SHP77 treated with DMSO at 0.1 percent for 48 hours (cell line): ENCODE measurements at regions not wholly inside any gene's neighbourhood (a gene's known extent, or its start where the extent isn't known, plus 50 kb on each side); places are given as distances from the start of the nearest gene placed in this dataset.
"Not testable (repeated sequence)": the region's sequence is repeated elsewhere in the genome, so short reads cannot be mapped to it uniquely, and the experiment has no call there.

Experiments used
- DNase-seq: peaks from one replicate; lab custom pipeline; 2025; lab: John Stamatoyannopoulos, UW

- DNase-seq: no peak
Observed at GRCh38 chr9:103407260-103407659, 412.1 kb downstream of the CYLC2 start.

GRCh38 chr9:103410059-103410458 lies 414.9 kb downstream of the CYLC2 start:
- no peak for DNase-seq

GRCh38 chr9:103427696-103428095 lies 432.6 kb downstream of the CYLC2 start:
- no peak for DNase-seq

- DNase-seq: no peak
Observed at GRCh38 chr9:103430469-103430868, 435.3 kb downstream of the CYLC2 start.

- no peak for DNase-seq
Observed at GRCh38 chr9:103431809-103432208, 436.7 kb downstream of the CYLC2 start.

- no peak for DNase-seq
Observed at GRCh38 chr9:103444176-103444575, 449.0 kb downstream of the CYLC2 start.

GRCh38 chr9:103458826-103459225 lies 463.7 kb downstream of the CYLC2 start:
- DNase-seq: no peak

- no peak for DNase-seq
Observed at GRCh38 chr9:103471241-103471640, 476.1 kb downstream of the CYLC2 start.

- DNase-seq: no peak
Observed at GRCh38 chr9:103474156-103474555, 479.0 kb downstream of the CYLC2 start.

- no peak for DNase-seq
Observed at GRCh38 chr9:103483471-103484096, 488.5 kb downstream of the CYLC2 start.

GRCh38 chr9:103485138-103485537 lies 490.0 kb downstream of the CYLC2 start:
- DNase-seq: no peak

GRCh38 chr9:103514767-103515166 lies 519.6 kb downstream of the CYLC2 start:
- DNase-seq: no peak

- DNase-seq: no peak
Observed at GRCh38 chr9:103522409-103522808, 527.3 kb downstream of the CYLC2 start.

GRCh38 chr9:103530934-103531333 lies 535.8 kb downstream of the CYLC2 start:
- no peak for DNase-seq

- DNase-seq: no peak
Observed at GRCh38 chr9:103533318-103533717, 538.2 kb downstream of the CYLC2 start.

GRCh38 chr9:103537426-103537825 lies 542.3 kb downstream of the CYLC2 start:
- DNase-seq: no peak

- no peak for DNase-seq
Observed at GRCh38 chr9:103545260-103545659, 548.8 kb upstream of the SMC2 start.

- no peak for DNase-seq
Observed at GRCh38 chr9:103552712-103553111, 541.4 kb upstream of the SMC2 start.

- DNase-seq: no peak
Observed at GRCh38 chr9:103574056-103574455, 520.1 kb upstream of the SMC2 start.

GRCh38 chr9:103586721-103587120 lies 507.4 kb upstream of the SMC2 start:
- DNase-seq: no peak

- no peak for DNase-seq
Observed at GRCh38 chr9:103601287-103601686, 492.8 kb upstream of the SMC2 start.

GRCh38 chr9:103611950-103612349 lies 482.2 kb upstream of the SMC2 start:
- not testable (repeated sequence) for DNase-seq

- no peak for DNase-seq
Observed at GRCh38 chr9:103615994-103616393, 478.1 kb upstream of the SMC2 start.

- DNase-seq: no peak
Observed at GRCh38 chr9:103617046-103617445, 477.1 kb upstream of the SMC2 start.
